ENCODE measurements at regions not wholly inside any gene's neighbourhood (a gene's known extent, or its start where the extent isn't known, plus 50 kb on each side); places are given as distances from the start of the nearest gene placed in this dataset.
A peak's percentile ranks its signal among the peaks of the same experiment; 100 is the strongest.

- DNase-seq: no peak
Measured at GRCh38 chr6:14832427-14832826, 413.4 kb upstream of the JARID2 start.

- no peak for DNase-seq
Measured at GRCh38 chr6:14834851-14835530, 410.9 kb upstream of the JARID2 start.

- DNase-seq: no peak
Measured at GRCh38 chr6:14837435-14837834, 408.4 kb upstream of the JARID2 start.

- DNase-seq: no peak
Measured at GRCh38 chr6:14838133-14838583, 407.7 kb upstream of the JARID2 start.

- no peak for DNase-seq
Measured at GRCh38 chr6:14841901-14842421, 403.9 kb upstream of the JARID2 start.

GRCh38 chr6:14844411-14844810, 401.5 kb upstream of the JARID2 start:
- DNase-seq: no peak

- no peak for DNase-seq
Measured at GRCh38 chr6:14848019-14848418, 397.9 kb upstream of the JARID2 start.

GRCh38 chr6:14849185-14849584, 396.7 kb upstream of the JARID2 start:
- no peak for DNase-seq

GRCh38 chr6:14851281-14851680, 394.6 kb upstream of the JARID2 start:
- no peak for DNase-seq

GRCh38 chr6:14852375-14852774, 393.5 kb upstream of the JARID2 start:
- DNase-seq: no peak

- no peak for DNase-seq
Measured at GRCh38 chr6:14856177-14856576, 389.7 kb upstream of the JARID2 start.

- no peak for DNase-seq
Measured at GRCh38 chr6:14857001-14857400, 388.9 kb upstream of the JARID2 start.

GRCh38 chr6:14857501-14857900, 388.4 kb upstream of the JARID2 start:
- DNase-seq: peak; percentile 82 to 83

GRCh38 chr6:14858808-14859207, 387.1 kb upstream of the JARID2 start:
- no peak for DNase-seq

- no peak for DNase-seq
Measured at GRCh38 chr6:14860774-14861173, 385.1 kb upstream of the JARID2 start.

GRCh38 chr6:14861491-14861943, 384.4 kb upstream of the JARID2 start:
- DNase-seq: no peak

- no peak for DNase-seq
Measured at GRCh38 chr6:14862845-14863244, 383.0 kb upstream of the JARID2 start.

GRCh38 chr6:14863902-14864850, 381.7 kb upstream of the JARID2 start:
- no peak for DNase-seq

- DNase-seq: no peak
Measured at GRCh38 chr6:14865531-14866100, 380.3 kb upstream of the JARID2 start.

- DNase-seq: no peak
Measured at GRCh38 chr6:14867802-14868201, 378.1 kb upstream of the JARID2 start.

- DNase-seq: no peak
Measured at GRCh38 chr6:14871221-14871620, 374.6 kb upstream of the JARID2 start.

- no peak for DNase-seq
Measured at GRCh38 chr6:14873101-14873500, 372.8 kb upstream of the JARID2 start.

- DNase-seq: no peak
Measured at GRCh38 chr6:14873781-14874441, 372.0 kb upstream of the JARID2 start.

All from activated CD4-positive, alpha-beta T cell treated with anti-CD3 and anti-CD28 coated beads for 4 hours (primary cell).